ENCODE measurements at regions not wholly inside any gene's neighbourhood (a gene's known extent, or its start where the extent isn't known, plus 50 kb on each side); places are given as distances from the start of the nearest gene placed in this dataset.

DNA sequence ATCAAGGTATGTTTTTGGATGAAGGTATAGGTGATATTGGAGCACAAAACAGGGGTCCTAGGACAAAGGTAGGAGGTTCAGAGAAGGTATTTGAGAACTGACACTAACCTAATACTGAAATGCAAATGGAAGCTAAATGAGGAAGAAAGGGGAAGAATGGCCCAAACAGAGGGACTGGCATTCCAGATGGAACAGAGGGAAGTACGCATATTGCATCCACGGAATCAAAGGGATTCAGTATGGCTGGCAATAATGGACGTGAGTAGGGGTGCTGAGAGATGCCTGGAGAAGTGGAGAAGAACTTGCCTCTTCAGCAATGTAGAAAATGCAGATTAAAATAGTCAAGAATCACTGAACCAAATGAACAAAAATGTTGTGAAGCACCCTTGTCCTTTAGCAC, 283.5 kb upstream of the DACH1 start:
- H3K9me3 Mint-ChIP-seq = no peaks in the 10 kb centered on the region
- H3K27me3 Mint-ChIP-seq (ENCODE audit: low read depth) = no peaks in the 10 kb centered on the region
- CTCF ChIA-PET = no interaction called here
- intact Hi-C loops (cut with micrococcal nuclease) = no loop called here
- no peaks in the 10 kb centered on the region for H3K36me3 Mint-ChIP-seq (ENCODE audit: low read depth)
- no peak for DNase-seq
- H3K4me3 Mint-ChIP-seq = no peak overlapping the region
- H3K4me1 Mint-ChIP-seq (ENCODE audit: low read depth) = no peaks in the 10 kb centered on the region
- H3K27ac Mint-ChIP-seq = no peak overlapping the region

DNA sequence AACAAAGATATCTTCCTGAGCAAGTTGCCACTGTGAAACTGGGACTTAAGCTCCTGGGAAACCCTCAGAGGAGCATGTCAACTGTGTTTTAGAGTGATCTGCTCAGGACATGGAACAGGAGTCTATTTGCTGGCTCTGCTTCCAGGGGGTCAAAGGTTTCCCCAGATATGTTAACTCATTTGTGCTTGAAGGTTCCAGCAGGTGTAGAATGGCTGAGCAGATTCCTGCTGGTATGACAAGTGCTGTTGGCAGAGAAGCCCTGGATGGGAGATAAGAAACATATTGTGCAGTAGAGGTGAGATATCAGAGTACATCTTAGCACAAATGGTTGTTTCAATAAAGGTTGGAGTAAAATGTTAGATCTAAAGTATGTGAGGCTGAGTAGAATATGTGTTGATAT, 282.7 kb upstream of the DACH1 start:
- Mint-ChIP-seq H3K27me3 (ENCODE audit: low read depth) (no peaks in the 10 kb centered on the region), H3K4me3 (no peak overlapping the region), H3K4me1 (ENCODE audit: low read depth) (no peaks in the 10 kb centered on the region), H3K9me3 (no peaks in the 10 kb centered on the region), H3K27ac (no peak overlapping the region), H3K36me3 (ENCODE audit: low read depth) (no peaks in the 10 kb centered on the region)
- DNase-seq = no peak
- intact Hi-C loops (cut with micrococcal nuclease) = no loop called here
- CTCF ChIA-PET = no interaction called here

DNA sequence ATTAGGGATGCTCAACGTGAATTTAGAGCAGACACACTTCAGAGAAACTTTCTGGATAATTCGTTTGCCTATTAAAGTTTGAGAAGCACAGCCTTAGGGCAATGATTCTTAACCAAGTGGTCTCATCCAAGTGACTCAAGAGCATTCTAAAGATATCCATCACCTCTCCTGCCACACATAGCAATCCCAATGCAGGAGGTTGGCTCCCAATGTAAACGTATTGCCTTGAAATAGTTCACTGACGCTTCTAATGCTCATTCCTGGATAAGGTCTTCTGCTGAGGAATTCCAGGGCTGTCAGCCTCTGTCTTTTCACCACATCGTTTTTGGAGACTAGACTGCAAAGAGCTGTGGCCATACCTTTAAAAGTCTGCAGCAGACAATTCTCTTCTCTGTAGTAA, 279.8 kb upstream of the DACH1 start:
- DNase-seq = no peak
- CTCF ChIA-PET = no interaction called here
- Mint-ChIP-seq H3K4me1 (ENCODE audit: low read depth) (no peaks in the 10 kb centered on the region), H3K27ac (no peak overlapping the region), H3K36me3 (ENCODE audit: low read depth) (no peaks in the 10 kb centered on the region), H3K27me3 (ENCODE audit: low read depth) (no peaks in the 10 kb centered on the region), H3K4me3 (no peak overlapping the region), H3K9me3 (no peaks in the 10 kb centered on the region)
- intact Hi-C loops (cut with micrococcal nuclease) = no loop called here

DNA sequence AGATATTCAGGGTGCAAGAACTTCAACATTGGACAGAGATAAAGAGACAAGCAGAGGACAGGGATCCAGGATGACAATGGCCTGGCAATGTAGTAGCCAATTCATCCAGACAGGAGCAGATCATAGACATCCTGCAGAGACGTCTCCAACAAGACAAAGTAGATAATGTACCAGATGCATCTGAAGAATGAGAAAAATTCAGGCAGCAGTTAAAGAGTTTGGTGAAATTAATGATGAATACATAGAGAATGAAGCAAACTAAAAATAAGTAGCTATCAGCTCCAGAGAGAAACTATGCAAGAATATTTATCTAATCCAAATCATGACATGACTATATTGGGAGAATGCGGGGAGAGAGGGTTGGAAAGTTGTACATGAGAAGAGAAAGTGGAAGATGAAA, 278.4 kb upstream of the DACH1 start:
- no peak overlapping the region for H3K27ac Mint-ChIP-seq
- DNase-seq = no peak
- H3K4me3 Mint-ChIP-seq = no peak overlapping the region
- no peaks in the 10 kb centered on the region for H3K27me3 Mint-ChIP-seq (ENCODE audit: low read depth)
- intact Hi-C loops (cut with micrococcal nuclease) = no loop called here
- no peaks in the 10 kb centered on the region for H3K4me1 Mint-ChIP-seq (ENCODE audit: low read depth)
- CTCF ChIA-PET = no interaction called here
- no peaks in the 10 kb centered on the region for H3K9me3 Mint-ChIP-seq
- H3K36me3 Mint-ChIP-seq (ENCODE audit: low read depth) = no peaks in the 10 kb centered on the region

DNA sequence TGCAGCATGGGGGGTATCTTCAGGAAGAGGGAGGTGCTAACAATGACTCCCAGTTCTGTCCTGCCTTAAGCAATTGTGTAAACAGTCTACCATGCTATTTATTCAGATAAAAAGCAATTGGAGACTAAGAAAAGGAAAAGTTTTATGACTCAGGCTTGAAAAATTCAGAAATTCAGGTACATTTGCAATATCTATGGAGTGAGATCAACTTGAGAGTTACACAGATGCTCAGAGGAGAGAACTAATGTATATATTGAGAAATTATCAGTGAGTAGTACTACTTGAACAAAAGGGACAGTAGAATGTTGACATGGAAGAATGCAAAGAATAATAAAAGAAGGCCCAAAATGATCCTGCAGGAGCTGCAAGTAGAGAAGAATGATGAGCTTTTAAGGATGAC, 277.6 kb upstream of the DACH1 start:
- intact Hi-C loops (cut with micrococcal nuclease) = no loop called here
- H3K36me3 Mint-ChIP-seq (ENCODE audit: low read depth) = no peaks in the 10 kb centered on the region
- DNase-seq = no peak
- no peaks in the 10 kb centered on the region for H3K27me3 Mint-ChIP-seq (ENCODE audit: low read depth)
- CTCF ChIA-PET = no interaction called here
- H3K4me3 Mint-ChIP-seq = no peak overlapping the region
- H3K4me1 Mint-ChIP-seq (ENCODE audit: low read depth) = no peaks in the 10 kb centered on the region
- H3K9me3 Mint-ChIP-seq = no peaks in the 10 kb centered on the region
- no peak overlapping the region for H3K27ac Mint-ChIP-seq

DNA sequence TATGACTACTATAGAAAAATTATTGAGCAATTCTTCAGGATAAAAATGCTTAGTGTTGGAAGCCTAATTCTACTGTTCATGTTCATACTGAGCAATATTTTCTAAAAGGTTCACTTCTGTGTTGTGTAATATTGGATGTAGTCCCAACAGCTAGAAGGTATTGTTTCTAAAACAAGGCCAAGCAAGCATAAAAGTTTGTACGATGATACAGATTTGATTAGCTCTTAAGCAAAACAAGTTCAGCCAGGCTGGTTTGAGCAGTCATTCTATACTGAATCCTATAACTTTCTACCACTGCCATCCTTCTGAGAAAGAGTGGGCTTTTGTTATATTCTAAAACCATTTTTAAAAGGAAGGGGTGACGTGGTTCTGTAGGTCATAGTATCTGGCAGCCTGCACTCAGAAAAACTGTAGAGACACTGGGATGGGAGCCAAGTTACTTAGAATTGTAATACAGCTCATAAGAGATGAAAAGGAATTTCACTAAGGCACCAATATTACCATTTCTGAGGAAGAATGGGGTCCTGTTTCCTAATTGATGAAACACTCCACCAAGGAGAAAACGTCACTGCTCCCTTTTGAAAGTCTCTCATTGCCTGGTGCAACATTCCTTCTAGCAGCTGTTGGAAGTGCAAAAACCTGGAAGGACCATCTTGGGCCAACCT, 275.0 kb upstream of the DACH1 start:
- H3K4me3 Mint-ChIP-seq = no peak overlapping the region

DNA sequence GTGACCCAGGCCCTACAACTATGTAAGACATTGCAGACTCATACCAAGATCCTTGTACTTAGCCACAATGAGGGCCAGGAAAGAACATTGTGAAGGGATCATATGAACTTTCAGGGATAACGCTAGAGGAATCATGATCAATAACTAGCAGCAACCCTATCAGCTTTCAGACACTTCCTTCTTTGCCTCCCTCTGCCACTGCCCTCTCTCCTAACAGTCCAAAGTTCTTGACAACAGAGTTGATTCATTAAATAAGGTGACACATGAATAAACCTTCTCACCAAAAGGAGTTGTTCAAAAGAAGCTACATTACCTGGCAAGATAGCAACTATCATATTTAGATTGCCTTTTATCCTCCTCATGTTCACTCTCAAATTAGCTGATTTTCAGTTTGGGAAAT, 272.2 kb upstream of the DACH1 start:
- H3K36me3 Mint-ChIP-seq (ENCODE audit: low read depth) = no peaks in the 10 kb centered on the region
- no peaks in the 10 kb centered on the region for H3K27me3 Mint-ChIP-seq (ENCODE audit: low read depth)
- CTCF ChIA-PET = no interaction called here
- no peaks in the 10 kb centered on the region for H3K9me3 Mint-ChIP-seq
- H3K4me3 Mint-ChIP-seq = no peak overlapping the region
- H3K27ac Mint-ChIP-seq = no peak overlapping the region
- H3K4me1 Mint-ChIP-seq (ENCODE audit: low read depth) = no peaks in the 10 kb centered on the region
- intact Hi-C loops (cut with micrococcal nuclease) = no loop called here
- no peak for DNase-seq

More for the DNA sequence above, 275.0 kb upstream of the DACH1 start:
- no peaks in the 10 kb centered on the region for H3K27me3 Mint-ChIP-seq (ENCODE audit: low read depth)
- no peak for DNase-seq
- H3K4me1 Mint-ChIP-seq (ENCODE audit: low read depth) = no peaks in the 10 kb centered on the region
- intact Hi-C loops (cut with micrococcal nuclease) = no loop called here
- no peaks in the 10 kb centered on the region for H3K9me3 Mint-ChIP-seq
- no peaks in the 10 kb centered on the region for H3K36me3 Mint-ChIP-seq (ENCODE audit: low read depth)
- CTCF ChIA-PET = no interaction called here
- H3K27ac Mint-ChIP-seq = no peak overlapping the region

DNA sequence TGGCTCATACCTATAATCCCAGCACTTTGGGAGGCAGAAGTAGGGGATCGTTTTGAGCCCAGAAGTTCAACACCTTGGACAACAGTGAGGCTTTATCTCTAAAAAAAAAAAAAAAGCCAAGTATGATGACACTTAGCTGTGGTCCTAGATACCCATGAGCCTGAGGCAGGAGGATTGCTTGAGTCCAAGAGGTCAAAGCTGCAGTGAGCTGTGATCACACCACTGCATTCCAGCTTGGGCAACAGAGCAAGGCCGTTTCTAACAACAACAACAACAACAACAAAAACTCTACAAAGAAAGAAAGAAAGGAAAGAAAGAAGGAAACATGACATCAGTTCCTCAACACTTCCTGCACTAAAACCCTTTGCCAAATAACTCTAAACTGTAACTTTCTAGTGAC, 265.1 kb upstream of the DACH1 start:
- Mint-ChIP-seq H3K27ac (no peak overlapping the region), H3K9me3 (no peaks in the 10 kb centered on the region), H3K27me3 (ENCODE audit: low read depth) (no peaks in the 10 kb centered on the region), H3K4me1 (ENCODE audit: low read depth) (no peaks in the 10 kb centered on the region), H3K36me3 (ENCODE audit: low read depth) (no peaks in the 10 kb centered on the region), H3K4me3 (no peak overlapping the region)
- intact Hi-C loops (cut with micrococcal nuclease) = no loop called here
- CTCF ChIA-PET = no interaction called here
- no peak for DNase-seq

DNA sequence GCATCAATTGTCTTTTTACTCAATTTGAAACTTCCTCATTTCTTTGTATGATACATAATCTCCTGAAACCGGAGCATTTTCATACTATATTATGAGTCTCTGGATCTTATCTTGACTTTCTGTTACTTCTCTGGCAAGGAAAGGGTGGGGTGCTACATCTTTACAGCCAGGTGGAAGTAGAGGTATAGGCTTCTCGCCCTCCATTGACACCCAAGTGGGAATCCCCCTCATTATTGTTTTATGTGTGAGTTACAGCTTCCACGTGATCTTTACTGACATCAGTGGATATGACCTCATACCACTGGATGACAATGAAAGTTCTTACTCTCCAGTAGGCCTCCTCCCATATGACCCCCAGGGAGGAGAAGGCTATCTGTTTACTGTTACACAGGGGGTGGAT, 262.1 kb upstream of the DACH1 start:
- intact Hi-C loops (cut with micrococcal nuclease) = no loop called here
- Mint-ChIP-seq H3K9me3 (peaks cover 1% of the 10 kb centered on the region), H3K36me3 (ENCODE audit: low read depth) (no peaks in the 10 kb centered on the region), H3K27ac (no peak overlapping the region), H3K4me1 (ENCODE audit: low read depth) (no peaks in the 10 kb centered on the region), H3K27me3 (ENCODE audit: low read depth) (no peaks in the 10 kb centered on the region), H3K4me3 (no peak overlapping the region)
- DNase-seq = no peak
- CTCF ChIA-PET = no interaction called here

DNA sequence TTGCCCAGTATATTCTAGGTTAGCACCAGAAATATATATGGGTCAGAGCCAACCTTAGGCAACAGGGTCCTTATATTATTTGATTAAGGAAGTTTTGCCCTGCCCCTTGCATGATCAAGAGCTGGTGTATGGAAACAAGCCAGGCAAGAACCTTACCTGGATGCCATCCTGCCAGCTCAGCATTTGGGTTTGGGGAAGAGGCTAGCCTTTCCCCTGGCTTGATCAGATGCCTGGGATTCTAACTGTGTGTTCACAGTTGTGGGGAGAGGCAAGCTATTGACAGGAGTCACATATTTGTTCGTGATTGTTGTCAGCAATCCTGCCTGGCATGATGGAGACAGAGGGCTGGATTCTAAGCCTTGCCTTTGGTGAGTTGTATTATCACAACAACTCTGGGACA, 260.0 kb upstream of the DACH1 start:
- intact Hi-C loops (cut with micrococcal nuclease) = no loop called here
- no peak overlapping the region for H3K27ac Mint-ChIP-seq
- H3K4me3 Mint-ChIP-seq = no peak overlapping the region
- DNase-seq = no peak
- no peaks in the 10 kb centered on the region for H3K36me3 Mint-ChIP-seq (ENCODE audit: low read depth)
- H3K4me1 Mint-ChIP-seq (ENCODE audit: low read depth) = no peaks in the 10 kb centered on the region
- H3K9me3 Mint-ChIP-seq = peaks cover 1% of the 10 kb centered on the region
- H3K27me3 Mint-ChIP-seq (ENCODE audit: low read depth) = no peaks in the 10 kb centered on the region
- CTCF ChIA-PET = no interaction called here

DNA sequence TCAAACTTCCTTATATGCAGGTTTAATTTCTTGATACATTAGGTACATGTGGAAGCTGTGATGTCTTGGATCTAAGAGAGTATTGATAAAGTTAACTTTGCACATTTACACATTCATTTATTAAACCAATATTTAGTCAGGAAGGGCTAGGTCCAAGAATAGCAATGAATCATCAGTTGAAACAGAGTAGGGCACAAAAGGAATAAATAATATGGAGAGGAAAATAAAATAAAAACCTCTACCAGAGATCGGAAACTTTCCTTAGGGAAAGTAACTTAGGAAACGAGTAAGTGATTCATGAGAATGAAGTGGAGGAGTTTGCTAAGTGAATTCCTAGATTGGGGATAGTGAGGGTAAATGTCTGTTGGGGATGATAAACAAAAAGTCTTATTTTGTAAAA, 259.4 kb upstream of the DACH1 start:
- intact Hi-C loops (cut with micrococcal nuclease) = no loop called here
- DNase-seq = no peak
- H3K4me3 Mint-ChIP-seq = no peak overlapping the region
- H3K27ac Mint-ChIP-seq = no peak overlapping the region
- CTCF ChIA-PET = no interaction called here
- H3K4me1 Mint-ChIP-seq (ENCODE audit: low read depth) = no peaks in the 10 kb centered on the region
- peaks cover 1% of the 10 kb centered on the region for H3K9me3 Mint-ChIP-seq
- H3K36me3 Mint-ChIP-seq (ENCODE audit: low read depth) = no peaks in the 10 kb centered on the region
- H3K27me3 Mint-ChIP-seq (ENCODE audit: low read depth) = no peaks in the 10 kb centered on the region

DNA sequence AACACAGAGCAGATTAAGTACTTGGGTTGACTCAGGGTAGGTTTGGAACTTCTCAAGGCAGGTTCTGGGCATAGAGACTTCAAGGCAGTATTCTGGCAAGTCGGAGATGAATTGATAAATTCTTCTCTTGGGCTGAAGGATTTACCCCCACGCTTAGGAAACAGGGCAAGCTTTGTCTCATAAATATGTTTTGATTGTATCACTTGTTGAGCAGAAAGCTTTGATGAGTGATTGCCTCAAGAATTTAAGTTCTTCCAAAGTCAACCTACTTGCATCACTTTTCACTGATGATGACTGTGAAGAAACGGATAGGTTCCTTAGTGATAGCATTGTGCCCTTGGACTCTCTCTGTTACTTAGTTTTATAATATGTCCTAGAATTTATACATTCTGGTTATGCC, 258.6 kb upstream of the DACH1 start:
- no peaks in the 10 kb centered on the region for H3K36me3 Mint-ChIP-seq (ENCODE audit: low read depth)
- peaks cover 1% of the 10 kb centered on the region for H3K9me3 Mint-ChIP-seq
- no peak overlapping the region for H3K27ac Mint-ChIP-seq
- CTCF ChIA-PET = no interaction called here
- DNase-seq = no peak
- no peak overlapping the region for H3K4me3 Mint-ChIP-seq
- H3K27me3 Mint-ChIP-seq (ENCODE audit: low read depth) = no peaks in the 10 kb centered on the region
- H3K4me1 Mint-ChIP-seq (ENCODE audit: low read depth) = no peaks in the 10 kb centered on the region
- intact Hi-C loops (cut with micrococcal nuclease) = no loop called here

DNA sequence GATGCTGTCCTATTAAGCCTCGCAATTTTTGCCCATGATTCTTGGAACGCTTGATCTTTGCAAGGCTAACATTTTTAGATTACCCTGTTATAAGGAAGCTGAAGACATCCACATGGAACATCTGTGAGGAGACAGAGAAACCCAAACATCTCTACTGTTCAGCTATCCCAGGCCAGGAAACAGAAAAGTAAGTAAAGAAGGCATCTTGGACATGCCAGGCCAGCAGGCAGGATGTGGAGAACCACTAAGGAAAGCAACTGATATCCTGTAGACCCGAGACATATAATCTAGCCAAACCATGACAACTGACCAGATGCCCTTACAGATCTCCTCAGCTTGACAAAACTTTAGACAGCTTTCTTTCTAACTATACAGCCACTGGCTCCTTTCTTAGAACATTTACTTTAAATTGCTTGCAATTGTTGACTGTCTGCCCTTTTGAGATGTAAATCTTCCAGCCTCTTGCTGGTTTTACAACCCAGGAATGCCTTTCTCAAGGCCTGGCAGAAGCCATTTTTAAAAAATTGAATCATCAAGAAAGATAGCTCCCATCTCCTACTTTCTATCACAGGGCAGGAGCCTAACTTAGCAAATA, 255.8 kb upstream of the DACH1 start:
- DNase-seq = no peak
- H3K27me3 Mint-ChIP-seq (ENCODE audit: low read depth) = no peaks in the 10 kb centered on the region
- CTCF ChIA-PET = no interaction called here
- intact Hi-C loops (cut with micrococcal nuclease) = no loop called here
- no peaks in the 10 kb centered on the region for H3K4me1 Mint-ChIP-seq (ENCODE audit: low read depth)
- no peak overlapping the region for H3K27ac Mint-ChIP-seq
- no peaks in the 10 kb centered on the region for H3K36me3 Mint-ChIP-seq (ENCODE audit: low read depth)
- H3K4me3 Mint-ChIP-seq = no peak overlapping the region
- peaks cover 3% of the 10 kb centered on the region for H3K9me3 Mint-ChIP-seq

DNA sequence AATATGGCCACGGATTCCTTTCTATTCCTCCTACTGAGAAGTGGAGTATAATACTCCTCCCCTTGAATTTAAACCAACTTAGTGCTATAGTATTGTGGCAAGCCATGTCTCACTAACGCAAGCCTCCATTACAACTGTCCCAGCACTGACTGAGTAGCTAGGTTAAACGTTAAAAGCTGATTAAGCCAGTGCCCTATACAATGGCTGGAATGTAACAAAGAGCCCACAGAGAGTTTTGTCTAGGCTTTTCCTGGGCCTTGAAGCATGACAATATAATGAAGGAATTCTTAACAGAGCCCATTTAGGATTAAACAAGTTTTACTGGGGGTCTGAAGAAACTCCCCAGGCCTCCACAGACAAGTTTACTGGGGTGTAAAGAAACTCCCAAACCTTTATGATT, 254.5 kb upstream of the DACH1 start:
- no peak for DNase-seq
- Mint-ChIP-seq H3K27me3 (ENCODE audit: low read depth) (no peaks in the 10 kb centered on the region), H3K4me1 (ENCODE audit: low read depth) (no peaks in the 10 kb centered on the region), H3K27ac (no peak overlapping the region), H3K36me3 (ENCODE audit: low read depth) (no peaks in the 10 kb centered on the region), H3K9me3 (peaks cover 3% of the 10 kb centered on the region), H3K4me3 (no peak overlapping the region)
- intact Hi-C loops (cut with micrococcal nuclease) = no loop called here
- CTCF ChIA-PET = no interaction called here
